ENCODE measurements at regions not wholly inside any gene's neighbourhood (a gene's known extent, or its start where the extent isn't known, plus 50 kb on each side); places are given as distances from the start of the nearest gene placed in this dataset.
"Not testable (repeated sequence)": the region's sequence is repeated elsewhere in the genome, so short reads cannot be mapped to it uniquely, and the experiment has no call there.

DNA sequence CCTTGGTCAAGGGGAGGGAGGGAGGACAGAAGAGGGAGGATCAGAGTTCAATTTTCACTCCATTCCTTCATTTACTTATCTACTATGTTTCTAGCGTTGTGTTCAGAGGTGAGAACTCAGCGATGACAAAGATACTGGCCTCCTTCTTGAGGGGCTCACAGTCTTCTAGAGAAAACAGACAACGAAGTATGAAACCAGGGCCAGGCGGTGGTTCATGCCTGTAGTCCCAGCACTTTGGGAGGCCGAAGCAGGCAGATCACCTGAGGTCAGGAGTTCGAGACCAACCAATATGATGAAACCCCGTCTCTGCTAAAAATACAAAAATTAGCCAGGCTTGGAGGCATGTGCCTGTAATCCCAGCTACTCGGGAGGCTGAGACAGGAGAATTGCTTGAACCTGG is 277.4 kb downstream of the MYCN start:
- not testable (repeated sequence) for DNase-seq (ENCODE audit: low read depth)

DNA sequence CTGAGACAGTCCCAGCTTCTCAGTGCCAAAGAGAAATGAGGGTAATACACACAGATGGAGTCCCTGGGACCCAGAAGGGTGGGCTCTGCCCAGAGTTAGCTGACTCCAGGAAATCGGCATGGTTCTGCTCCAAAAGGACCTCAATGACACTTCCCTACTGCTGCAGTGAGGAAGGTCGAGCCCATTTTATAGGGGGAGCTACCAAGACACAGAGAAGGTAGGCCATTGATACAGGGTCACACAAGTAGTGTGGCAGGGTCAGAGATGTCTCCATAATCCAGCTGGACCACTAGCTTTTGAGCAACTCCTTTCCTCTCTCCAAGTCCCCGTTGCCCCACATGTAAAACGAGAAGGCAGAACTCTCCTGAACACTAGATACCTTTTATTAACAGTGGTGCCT is 276.9 kb downstream of the MYCN start:
- no peak for DNase-seq (ENCODE audit: low read depth)

DNA sequence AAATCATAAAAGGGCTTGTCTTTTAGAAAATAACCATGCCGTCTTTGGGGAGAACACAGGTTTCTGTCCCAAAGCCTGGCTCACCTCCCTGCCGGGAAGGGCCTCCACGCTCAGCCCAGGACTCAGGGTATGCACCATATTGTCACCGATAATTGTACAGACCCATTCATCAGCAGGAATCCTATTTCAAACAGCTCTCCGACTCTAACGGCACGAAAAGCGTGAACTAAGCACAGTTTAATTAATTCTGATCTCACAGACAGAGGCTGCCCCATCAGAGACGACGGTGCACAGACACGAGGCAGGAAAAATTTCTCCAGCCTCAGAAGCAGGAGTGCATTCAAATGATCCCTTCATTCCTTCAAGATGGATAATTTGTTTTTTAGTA is 276.2 kb downstream of the MYCN start:
- DNase-seq (ENCODE audit: low read depth), result no peak

DNA sequence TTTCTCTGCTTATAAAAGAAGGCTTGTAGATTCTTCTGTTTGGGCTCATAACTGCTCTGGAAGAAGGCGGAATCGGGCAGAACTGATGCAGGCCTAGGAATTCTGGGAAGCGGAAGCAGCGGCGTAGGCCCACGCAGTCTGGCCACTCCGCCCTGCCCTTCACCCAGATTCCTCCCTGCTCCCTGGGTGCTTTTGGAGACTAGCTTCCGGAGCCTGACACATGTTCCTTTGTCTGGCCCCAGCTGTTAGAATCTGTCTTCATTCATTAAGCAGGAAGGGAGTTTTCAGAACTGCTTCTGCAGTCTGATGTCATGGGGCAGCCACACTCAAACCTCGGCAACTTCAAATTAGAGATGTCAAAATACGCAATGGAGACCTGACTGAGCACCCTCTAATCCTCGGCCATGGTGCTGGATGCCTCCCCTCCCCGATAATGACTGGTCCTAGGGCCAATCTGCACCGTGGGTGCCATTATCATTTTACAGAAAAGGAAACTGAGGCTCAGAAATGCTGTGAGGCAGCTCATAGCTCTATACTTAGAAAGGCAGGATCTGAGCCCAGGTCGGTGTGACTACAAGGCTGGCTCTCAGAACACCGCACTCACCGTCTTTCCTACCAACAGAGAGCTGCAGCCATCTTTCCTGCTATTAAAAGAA is 275.7 kb downstream of the MYCN start:
- DNase-seq (ENCODE audit: low read depth), result no peak

DNA sequence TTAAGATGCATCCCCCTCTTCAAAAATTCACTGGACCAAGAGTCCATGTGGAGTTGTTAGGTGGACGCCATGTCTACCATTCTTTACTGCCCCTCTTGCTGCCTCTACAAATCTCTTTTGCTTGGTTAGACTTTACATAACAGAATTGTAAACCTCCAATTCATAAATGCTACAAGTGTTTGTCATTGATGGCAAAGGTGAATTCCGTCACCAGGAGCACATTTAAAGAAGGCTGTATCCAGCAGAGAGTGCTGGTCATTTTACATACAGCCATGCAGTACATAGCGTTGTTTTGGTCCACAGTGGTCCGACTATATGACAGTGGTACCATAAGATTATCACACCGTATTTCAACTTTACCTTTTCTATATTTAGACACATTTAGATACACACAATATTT is 274.5 kb downstream of the MYCN start:
- no peak for DNase-seq (ENCODE audit: low read depth)

DNA sequence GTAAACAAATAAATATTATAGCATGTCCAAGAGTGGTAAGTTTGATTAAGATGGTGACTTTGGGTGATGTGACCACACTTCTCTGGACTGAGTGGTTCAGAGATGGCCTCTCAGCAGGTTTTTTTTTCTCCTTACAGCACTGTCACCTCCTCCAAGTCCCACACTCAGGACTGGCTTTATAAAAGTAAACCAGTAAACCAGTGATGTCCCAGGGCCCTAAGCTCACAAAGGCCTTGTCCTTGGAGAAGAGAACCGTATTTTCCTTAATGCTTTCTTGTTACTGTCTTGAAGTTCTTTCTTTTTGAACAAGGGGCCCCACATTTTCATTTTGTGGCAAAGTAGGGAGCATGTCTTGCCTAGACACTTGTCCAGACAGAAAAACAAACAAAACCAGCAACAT is 274.0 kb downstream of the MYCN start:
- DNase-seq (ENCODE audit: low read depth), result no peak

DNA sequence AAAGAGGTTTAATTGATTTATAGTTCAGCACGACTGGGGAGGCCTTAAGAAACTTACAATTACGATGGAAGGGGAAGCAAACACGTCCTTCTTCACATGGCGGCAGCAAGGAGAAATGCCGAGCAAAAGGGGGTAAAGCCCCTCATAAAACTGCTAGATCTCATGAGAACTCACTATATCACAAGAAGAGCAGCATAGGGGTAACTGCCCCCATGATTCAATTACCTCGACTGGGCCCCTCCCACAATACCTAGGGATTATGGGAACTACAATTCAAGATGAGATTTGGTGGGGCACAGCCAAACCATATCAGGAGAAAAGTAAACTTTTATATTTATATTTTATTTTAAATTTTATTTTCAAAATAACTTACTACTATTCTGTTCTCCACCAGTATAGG is 272.0 kb downstream of the MYCN start:
- DNase-seq (ENCODE audit: low read depth), result no peak

DNA sequence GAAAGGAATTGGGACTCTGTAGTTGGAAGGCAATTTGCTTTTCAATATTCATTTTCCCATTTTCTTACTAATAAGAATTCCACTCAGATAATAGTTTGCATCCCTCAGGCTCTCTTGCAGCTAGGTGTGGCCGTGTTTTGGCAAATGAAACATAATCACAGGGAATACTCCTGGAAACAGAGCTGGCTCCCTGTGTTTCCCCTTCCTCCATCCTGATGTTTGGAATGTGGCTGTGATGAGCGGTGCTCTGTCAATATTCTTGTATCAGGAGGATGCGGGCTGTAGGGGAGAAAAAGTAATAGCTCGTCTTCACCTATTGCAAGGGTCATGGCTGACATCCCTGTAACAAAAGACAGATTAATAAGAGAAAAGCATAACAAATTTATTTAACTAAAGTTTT is 271.0 kb downstream of the MYCN start:
- DNase-seq (ENCODE audit: low read depth), result no peak

DNA sequence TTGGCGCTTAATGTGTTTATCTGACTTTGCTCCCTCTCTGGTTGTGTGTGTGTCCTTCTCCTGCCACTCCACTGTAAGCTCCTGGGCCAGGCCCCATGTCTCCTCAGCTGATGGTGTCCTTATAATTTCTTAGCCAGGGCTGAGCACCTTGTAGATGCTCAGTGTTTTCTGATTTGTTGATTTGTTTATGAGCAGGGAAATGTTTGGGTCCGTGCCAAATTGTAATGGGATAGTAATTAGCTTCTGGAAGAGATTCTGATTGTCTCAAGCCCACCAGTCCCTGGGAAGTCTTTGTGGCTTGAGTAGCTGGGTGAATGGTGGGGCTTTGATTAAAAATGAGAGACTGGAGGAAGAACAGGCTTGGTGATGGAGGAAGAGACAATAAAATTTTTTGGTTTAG is 270.5 kb downstream of the MYCN start:
- no peak for DNase-seq (ENCODE audit: low read depth)

DNA sequence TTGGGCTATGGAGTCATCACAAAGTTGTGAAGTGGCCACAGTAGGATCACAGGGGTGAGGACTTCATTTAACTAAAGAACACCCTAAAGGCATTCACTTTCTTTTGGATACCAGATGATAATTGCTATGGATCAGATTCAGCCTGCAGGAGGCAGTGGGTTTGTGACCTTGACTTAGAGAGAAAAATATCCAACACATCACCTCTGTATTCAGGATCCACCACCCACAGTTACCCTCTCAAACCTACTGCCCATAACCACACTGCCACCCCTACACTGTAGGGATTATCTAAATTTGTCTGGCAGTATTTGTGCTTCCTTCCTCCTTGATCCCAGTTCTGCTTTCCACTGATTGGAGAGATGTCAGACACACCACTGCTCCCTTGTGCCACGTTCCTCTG is 269.4 kb downstream of the MYCN start:
- DNase-seq (ENCODE audit: low read depth), result no peak

DNA sequence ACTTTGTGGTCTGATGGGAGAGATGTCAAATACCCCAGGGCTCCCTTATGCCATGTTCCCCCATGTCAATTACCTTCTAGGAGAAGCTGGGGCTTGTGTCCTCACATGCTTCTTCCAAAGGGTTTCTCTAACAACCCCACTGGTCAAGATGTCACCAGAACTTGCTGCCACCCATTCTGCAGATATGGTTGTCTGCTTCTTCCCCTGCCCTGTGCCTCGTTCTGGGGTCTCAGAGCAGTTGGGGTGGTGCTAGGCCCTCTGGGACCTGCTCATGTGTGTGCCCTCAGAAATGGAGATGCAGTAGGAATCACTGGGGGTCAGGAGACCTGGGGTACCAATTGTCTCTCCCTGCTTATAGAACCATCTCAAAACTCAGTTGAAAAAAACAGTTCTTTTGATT is 268.6 kb downstream of the MYCN start:
- no peak for DNase-seq (ENCODE audit: low read depth)

DNA sequence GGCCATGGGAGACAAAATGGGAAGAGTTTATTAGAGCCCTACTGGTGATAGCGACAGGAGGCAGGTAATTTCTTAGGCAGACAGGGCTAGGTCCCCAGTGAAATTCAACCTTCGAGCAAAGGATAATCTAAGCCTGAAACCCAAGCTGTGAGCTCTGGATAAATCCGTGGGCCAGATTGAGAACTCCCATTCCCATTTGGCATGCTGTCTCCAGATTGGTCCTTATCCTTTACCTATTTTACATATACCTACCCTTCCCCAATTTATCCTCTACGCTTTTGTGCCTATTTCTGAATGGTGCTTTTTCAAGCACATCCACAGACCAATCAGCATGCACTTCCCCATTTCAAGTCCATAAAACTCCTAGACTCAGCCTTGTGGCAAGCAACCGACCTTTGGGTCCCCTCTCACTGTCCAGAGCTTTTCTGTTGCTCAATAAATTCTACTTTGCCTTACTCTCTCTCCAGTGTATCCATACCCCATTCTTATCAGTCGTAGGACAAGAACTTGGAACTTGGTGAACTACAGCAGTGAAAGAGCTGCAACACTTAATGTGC is 268.0 kb downstream of the MYCN start:
- no peak for DNase-seq (ENCODE audit: low read depth)

DNA sequence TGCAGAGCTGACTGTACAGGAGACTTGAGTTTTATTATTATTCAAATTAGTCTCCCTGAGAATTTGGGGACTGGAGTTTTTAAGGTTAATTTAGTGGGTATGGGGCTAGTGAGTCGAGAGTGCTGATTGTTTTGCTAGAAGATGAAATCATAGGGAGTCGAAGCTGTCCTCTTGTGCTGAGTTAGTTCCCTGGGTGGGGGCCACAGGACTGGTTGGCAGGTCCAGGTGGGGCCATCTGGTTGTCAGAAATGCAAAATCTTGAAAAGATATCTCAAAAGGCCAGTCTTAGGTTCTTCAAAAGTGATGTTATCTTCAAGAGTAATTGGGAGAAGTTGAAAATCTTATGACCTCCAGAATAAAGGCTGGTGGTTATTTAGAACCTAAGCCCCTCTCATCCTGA is 267.3 kb downstream of the MYCN start:
- no peak for DNase-seq (ENCODE audit: low read depth)

DNA sequence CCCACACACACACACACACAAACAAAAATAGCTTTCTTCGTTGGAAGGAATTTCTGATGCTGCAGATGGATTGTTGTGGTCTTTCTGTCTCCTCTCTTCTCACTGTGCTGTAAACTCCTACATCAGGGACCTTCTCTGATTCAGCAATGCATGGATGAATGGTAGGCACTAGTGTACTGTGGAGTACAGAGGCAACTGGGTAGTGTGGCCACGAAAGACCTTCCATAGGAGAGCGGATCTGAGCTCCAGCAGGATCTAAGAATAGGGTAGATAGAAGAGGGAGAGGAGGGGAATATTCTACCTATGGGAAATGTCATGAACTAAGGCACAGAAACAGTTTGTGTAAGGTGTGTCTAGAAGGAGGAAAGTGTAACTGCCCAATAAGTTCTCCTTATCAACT is 266.8 kb downstream of the MYCN start:
- no peak for DNase-seq (ENCODE audit: low read depth)

DNA sequence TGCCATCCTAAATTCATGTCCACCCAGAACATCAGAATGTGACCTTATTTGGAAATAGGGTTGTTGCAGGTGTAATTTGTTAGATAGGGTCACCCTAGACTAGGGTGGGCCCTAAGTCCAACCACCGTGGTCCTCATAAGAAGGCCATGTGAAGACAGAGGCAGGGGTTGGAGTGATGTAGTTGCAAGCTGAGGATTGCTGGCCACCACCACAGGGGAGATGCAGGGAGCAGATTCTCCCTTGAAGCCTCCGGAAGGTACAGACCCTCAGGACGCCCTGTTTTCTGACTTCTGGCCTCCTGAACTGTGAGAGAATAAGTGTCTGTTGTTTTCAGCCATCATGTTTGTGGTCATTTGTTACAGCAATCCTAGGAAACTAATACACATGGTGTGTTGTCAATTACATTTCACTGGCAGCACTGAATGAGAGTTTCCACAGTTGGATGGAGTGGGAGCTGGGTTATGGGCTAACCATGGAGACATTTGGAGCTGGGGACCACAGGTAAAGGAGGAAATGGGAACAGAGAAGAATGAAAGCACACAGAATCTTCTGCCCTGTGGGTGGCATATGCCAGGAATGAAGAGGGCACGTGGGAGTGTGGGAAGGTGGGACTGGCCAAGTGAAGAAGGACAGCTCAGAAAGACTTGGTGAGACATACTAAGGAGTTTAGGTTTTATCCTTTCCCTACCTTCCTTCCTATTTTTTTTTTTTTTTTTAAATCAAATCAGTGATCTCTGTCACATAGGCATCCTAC is 266.0 kb downstream of the MYCN start:
- DNase-seq (ENCODE audit: low read depth), result no peak

DNA sequence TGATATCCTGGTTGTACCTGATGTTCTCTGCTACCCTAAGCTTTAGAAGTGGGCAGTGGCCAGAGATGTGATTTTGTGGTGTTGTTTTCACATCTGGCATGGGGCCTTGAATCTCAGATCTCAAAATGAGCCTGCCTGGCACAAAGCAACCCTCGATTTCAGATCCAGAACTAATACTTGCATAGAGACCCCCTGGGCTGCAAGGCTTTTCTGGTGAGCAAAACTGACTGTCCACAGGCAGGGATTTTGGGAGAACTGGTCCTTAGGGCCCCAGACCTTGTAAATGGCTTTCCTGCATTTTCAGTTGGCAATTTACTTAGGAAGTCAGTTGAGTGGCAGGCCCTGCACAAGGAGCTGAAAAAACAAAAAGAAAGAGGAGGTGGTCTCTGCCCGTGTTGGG is 265.3 kb downstream of the MYCN start:
- no peak for DNase-seq (ENCODE audit: low read depth)

DNA sequence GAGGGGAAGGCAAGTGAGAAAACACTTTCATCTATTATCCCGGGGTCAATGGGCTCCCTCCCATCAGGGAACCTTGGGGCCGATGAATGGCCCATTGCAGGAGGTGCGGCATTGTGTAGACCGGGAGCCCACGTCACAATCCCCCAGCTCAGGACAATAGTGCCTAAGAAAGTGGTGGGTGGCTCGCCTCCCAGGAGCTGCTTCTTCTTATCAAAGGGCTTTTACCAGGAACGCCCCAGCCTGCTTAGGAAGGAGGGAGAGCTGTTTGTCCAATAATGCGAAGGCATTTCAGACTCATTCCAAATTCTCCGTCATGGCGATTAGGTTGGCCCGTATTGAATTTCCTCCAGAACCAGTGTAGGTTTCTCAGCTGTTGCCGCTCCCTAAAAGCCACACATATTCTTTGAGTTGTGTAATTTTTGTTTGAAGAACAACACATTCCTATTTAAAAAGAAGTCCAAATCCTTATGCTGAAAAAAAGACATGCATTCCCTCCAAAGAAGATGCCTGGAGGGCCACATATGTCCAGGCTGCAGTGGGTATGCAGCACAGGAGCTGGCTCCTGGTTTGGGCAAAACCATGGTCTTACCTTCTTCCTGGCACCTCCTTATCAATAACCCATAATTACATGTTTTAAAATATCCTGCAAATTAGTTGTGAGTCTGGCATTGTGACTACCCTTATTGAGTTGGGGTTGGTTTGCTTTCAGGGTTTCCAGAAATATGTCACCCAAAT is 264.7 kb downstream of the MYCN start:
- DNase-seq (ENCODE audit: low read depth), result no peak

DNA sequence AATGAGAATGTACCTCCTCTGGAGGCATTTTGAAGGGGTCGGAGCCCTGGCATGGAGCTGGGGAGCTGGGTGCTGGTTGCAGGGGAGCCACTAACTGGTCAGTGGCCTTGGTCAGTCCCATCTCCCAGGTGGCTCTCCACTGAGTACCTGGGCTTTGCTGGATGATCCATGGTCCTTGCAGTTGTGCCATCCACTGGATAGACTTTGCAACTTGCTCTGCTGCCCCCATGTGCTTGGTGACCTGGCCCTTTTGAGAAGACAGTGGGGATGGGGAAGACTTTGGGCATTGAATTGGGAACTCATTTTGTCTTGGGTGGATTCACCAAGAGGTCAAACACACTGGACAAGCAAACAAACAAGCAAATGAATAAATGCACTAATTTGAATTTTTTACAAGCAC is 263.9 kb downstream of the MYCN start:
- DNase-seq (ENCODE audit: low read depth), result no peak

DNA sequence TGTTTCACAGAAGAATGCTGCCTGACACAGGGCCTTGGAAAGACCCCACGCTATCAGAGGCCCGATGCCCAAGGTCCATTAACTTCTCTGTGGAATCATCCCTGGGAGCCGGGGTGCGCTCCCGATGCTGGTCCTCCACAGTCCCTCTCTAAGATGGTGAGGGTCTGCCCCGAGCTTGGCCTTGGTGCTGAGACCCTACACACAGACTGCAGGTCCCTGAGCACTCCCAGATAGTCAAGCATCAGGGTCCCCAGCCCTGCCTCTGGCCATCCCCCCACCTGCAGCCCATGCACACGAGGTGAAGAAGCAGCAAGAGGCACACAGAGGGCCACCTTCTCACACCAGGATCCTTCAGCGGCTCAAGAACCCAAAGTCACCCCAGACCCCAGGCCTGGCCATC is 263.3 kb downstream of the MYCN start:
- DNase-seq (ENCODE audit: low read depth), result no peak

DNA sequence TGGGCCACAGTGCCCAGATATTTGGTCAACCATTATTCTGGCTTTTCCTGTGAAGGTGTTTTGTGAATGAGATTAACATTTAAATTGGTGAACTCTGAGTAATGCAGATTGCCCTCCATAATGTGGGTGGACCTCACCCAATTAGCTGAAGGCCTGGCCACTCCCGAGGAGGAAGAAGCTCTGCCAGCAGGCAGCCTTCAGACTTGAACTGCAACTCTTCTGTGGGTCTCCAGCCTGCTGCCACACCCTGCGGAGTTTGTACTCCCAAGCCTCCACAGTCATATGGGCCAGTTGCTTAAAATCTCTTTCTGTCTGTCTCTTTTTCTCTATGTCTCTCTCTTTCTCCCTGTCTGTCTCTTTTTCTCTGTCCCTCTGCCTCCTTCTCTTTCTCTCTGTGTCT is 262.7 kb downstream of the MYCN start:
- DNase-seq (ENCODE audit: low read depth), result no peak

DNA sequence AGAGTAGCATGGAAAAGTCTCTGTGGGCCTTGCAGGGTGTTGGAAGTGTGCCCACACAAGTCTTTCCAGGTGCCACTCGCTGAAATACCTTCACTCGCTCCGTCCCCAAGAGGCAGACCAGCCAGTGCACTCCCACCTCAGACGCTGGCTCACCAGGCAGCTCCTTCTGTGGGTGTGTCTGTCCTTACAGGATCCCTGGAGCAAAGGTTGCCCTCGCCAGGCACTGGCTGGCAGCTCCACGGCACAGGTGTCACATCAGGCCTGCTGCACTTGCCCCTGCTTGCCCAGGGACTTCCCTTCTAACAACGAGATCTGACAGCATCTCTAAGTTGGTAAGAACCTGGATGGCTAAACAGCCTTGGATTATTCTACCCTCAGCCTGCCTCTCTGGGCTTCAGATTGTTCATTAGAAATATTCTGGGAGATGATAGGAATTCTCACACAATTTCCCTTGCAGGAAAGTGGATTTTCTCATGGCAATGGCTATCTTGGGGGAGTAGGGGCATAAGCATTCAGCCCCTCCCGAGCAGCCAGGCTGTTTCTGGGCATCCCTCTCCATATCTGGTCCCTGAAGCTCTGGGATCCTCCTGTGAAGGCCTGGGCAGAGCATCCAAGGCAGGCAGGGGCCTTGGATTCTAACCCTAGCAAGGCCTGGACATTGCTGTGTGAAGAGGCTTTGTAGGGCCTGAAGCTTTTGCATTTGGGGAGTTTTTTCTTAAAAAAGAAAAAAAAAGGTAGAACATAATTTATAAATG is 262.1 kb downstream of the MYCN start:
- DNase-seq (ENCODE audit: low read depth), result no peak

DNA sequence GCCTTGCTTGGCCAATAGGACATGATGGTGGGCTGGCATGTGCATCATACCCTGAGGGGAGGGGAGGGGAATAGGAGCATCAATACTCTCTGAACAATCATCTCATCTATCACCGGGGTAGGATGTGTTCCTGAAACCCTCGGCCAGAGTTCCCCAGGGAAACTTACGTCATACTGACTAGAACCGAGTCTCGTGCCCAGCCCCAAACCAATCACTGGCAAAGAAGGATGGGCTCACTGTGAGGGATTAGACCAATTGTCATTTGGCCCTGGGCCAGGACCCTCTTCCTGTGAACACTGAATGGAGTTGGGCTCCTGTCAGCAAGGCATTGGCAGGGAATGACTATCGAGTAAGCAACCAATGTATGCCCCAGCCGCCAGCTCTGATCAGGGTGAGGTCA is 261.5 kb downstream of the MYCN start:
- no peak for DNase-seq (ENCODE audit: low read depth)

All from stimulated activated CD4-positive, alpha-beta T cell treated with anti-CD3 and anti-CD28 coated beads, Interleukin-2, amount 100 ng/mL, for 4 hours (primary cell).